ENCODE measurements at regions not wholly inside any gene's neighbourhood (a gene's known extent, or its start where the extent isn't known, plus 50 kb on each side); places are given as distances from the start of the nearest gene placed in this dataset.

DNA sequence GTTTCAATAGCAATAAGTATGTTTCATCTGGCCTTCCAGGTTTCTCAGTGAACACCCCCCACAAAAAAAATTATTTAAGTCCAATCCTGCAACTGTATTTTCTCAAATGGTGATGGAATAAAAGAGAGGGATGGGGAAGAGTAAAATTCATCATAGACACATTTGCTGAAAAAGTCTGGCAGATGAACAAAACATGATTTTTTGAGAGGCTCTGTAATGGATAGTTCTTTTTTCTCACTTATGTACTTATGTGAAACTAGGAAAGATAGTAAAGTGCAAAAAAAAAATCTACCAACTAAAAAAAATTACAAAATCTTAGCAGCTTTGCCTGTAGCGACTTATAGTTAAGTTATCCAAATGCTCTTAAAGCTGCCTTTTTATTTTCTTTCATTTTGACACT, 412.4 kb downstream of the FOXG1 start:
- no peak overlapping the region for H4K8ac ChIP-seq (replicated peaks; ENCODE audit: insufficient read length, low read depth, low read length)
- H3K79me1 ChIP-seq (ENCODE audit: insufficient read depth, low read depth, low read length, poor library complexity, severe bottlenecking), result no peaks in the 10 kb centered on the region
- no peak overlapping the region for H2BK12ac ChIP-seq (ENCODE audit: insufficient read length, low read depth, low read length)
- H2BK15ac ChIP-seq (ENCODE audit: low read depth, low read length), result no peak overlapping the region
- H3K4ac ChIP-seq (ENCODE audit: low read depth, low read length), result no peak overlapping the region
- no peak overlapping the region for H3K4me2 ChIP-seq (ENCODE audit: insufficient read depth, insufficient read length, low read length)
- no peak overlapping the region for H3K56ac ChIP-seq (ENCODE audit: insufficient read length, low read depth, low read length)
- no peak overlapping the region for H3T11ph ChIP-seq (ENCODE audit: low read length)
- no peak for DNase-seq
- Mint-ChIP-seq H3K27ac (no peak overlapping the region), H3K4me1 (no peaks in the 10 kb centered on the region), H3K27me3 (ENCODE audit: low read depth) (no peaks in the 10 kb centered on the region; the same call in 1 of the 2 replicates), H3K36me3 (ENCODE audit: insufficient read depth in 1 of 3, low read depth in 3 of 3) (peaks cover 0 to 22% (median 5%) of the 10 kb centered on the region in 3 experiments; a peak in 4 of 7 replicates), H3K9me3 (peaks cover 0 to 3% of the 10 kb centered on the region in 2 experiments; a peak in 3 of 5 replicates), H3K4me3 (no peak overlapping the region)
- no peak overlapping the region for H3K27ac ChIP-seq (ENCODE audit: insufficient read length, low read depth, low read length)
- no peaks in the 10 kb centered on the region for H3K23me2 ChIP-seq (ENCODE audit: insufficient read length, low read depth, low read length, poor library complexity, severe bottlenecking)
- H2BK5ac ChIP-seq (ENCODE audit: insufficient read length, low read length), result no peak overlapping the region
- H3K9me3 ChIP-seq (ENCODE audit: control insufficient read depth, low read depth, low read length), result no peaks in the 10 kb centered on the region
- WGBS (ENCODE audit: extremely low coverage, insufficient read length, low lambda C conversion rate), result no CpG with 5 or more reads among the region's 1 CpG
- no peaks in the 10 kb centered on the region for H3K4me1 ChIP-seq (ENCODE audit: insufficient read depth, low read length)
- H2AK5ac ChIP-seq (ENCODE audit: insufficient read length, low read length), result no peak overlapping the region
- no peak overlapping the region for H2BK20ac ChIP-seq (ENCODE audit: low read depth, low read length, poor library complexity, severe bottlenecking)
- no peak overlapping the region for H3K23ac ChIP-seq (ENCODE audit: insufficient read length, low read depth, low read length)
- no peaks in the 10 kb centered on the region for H4K20me1 ChIP-seq (ENCODE audit: control insufficient read depth, insufficient read depth, insufficient read length)
- H4K91ac ChIP-seq (ENCODE audit: insufficient read length, low read depth, low read length), result no peak overlapping the region
- H2AFZ ChIP-seq (ENCODE audit: low read length), result no peak overlapping the region
- no peak overlapping the region for H3K9ac ChIP-seq (ENCODE audit: extremely low read depth, insufficient read length, low read length)
- no peaks in the 10 kb centered on the region for H3K27me3 ChIP-seq (ENCODE audit: insufficient read depth, low read length)
- H2BK120ac ChIP-seq (ENCODE audit: low read depth, low read length, poor library complexity, severe bottlenecking), result no peak overlapping the region
- H3K79me2 ChIP-seq (ENCODE audit: insufficient read depth, low read length), result no peaks in the 10 kb centered on the region
- no peak overlapping the region for H4K5ac ChIP-seq (ENCODE audit: insufficient read length, low read depth, low read length)
- no peak overlapping the region for H3K14ac ChIP-seq (ENCODE audit: insufficient read depth, low read length)
- TF ChIP-seq, protein P1, sequence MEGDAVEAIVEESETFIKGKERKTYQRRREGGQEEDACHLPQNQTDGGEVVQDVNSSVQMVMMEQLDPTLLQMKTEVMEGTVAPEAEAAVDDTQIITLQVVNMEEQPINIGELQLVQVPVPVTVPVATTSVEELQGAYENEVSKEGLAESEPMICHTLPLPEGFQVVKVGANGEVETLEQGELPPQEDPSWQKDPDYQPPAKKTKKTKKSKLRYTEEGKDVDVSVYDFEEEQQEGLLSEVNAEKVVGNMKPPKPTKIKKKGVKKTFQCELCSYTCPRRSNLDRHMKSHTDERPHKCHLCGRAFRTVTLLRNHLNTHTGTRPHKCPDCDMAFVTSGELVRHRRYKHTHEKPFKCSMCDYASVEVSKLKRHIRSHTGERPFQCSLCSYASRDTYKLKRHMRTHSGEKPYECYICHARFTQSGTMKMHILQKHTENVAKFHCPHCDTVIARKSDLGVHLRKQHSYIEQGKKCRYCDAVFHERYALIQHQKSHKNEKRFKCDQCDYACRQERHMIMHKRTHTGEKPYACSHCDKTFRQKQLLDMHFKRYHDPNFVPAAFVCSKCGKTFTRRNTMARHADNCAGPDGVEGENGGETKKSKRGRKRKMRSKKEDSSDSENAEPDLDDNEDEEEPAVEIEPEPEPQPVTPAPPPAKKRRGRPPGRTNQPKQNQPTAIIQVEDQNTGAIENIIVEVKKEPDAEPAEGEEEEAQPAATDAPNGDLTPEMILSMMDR (conservative IDR thresholded peaks at IDR 0.05), result no peak
- no peak overlapping the region for H3K18ac ChIP-seq (ENCODE audit: insufficient read length, low read depth, low read length)

Data from H9 (cell line).